Right lobe of liver (tissue), 4 donors: ENCODE measurements at regions not wholly inside any gene's neighbourhood (a gene's known extent, or its start where the extent isn't known, plus 50 kb on each side); places are given as distances from the start of the nearest gene placed in this dataset.

Experiments used
- POLR2A ChIP-seq: fragments of 450-650 bp; IDR thresholded peaks from one replicate; pipeline ENCODE4 v1.6.1; 2017; ENCODE audit warnings: antibody characterized with exemption, mild to moderate bottlenecking
- TF ChIP-seq, protein P1 (sequence below), 4 donors: fragments of 200-600 bp in 3 of 4; fragments of 450-650 bp in 1 of 4; IDR thresholded peaks; one replicate each; pipeline versions ENCODE4 v1.5.1 to v1.8.0; 2016 to 2022; ENCODE audit warnings: antibody characterized with exemption in 4 of 4, mild to moderate bottlenecking in 2 of 4
- donor health status: DM: no; HTN: no; CAD: no.
- donor health status: DM: no; HTN: no; CAD: no.
- donor health status: DM: no; HTN: yes; CAD: no.

DNA sequence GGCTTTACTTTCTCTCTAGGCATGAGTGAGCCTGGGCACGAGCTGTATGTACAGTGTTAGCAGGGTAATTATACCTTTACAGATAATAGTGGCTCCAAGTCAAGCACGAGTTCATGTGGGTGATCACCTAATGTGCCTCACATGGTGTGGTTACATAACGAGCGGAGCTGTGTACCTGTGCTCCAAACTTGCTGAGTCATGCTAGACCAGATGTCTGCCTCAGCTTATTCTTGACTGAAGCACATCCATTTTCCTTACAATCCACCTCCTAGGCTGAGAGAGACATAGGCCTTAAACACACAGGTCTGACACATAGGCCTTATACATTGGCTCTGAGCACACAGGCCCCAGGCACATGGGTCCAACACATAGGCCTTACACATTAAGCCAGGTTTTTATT lies 426.6 kb downstream of the GPAT3 start:
- TF ChIP-seq POLR2A: no peak
- TF ChIP-seq, protein P1, sequence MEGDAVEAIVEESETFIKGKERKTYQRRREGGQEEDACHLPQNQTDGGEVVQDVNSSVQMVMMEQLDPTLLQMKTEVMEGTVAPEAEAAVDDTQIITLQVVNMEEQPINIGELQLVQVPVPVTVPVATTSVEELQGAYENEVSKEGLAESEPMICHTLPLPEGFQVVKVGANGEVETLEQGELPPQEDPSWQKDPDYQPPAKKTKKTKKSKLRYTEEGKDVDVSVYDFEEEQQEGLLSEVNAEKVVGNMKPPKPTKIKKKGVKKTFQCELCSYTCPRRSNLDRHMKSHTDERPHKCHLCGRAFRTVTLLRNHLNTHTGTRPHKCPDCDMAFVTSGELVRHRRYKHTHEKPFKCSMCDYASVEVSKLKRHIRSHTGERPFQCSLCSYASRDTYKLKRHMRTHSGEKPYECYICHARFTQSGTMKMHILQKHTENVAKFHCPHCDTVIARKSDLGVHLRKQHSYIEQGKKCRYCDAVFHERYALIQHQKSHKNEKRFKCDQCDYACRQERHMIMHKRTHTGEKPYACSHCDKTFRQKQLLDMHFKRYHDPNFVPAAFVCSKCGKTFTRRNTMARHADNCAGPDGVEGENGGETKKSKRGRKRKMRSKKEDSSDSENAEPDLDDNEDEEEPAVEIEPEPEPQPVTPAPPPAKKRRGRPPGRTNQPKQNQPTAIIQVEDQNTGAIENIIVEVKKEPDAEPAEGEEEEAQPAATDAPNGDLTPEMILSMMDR (IDR thresholded peaks at IDR 0.05): no peak
